K562 (cell line): ENCODE measurements at regions not wholly inside any gene's neighbourhood (a gene's known extent, or its start where the extent isn't known, plus 50 kb on each side); places are given as distances from the start of the nearest gene placed in this dataset.

Experiments used
- ATAC-seq: fragments of 200-7000 bp; cut with Tn5 transposase; 3 replicates; pipeline ENCODE4 v1.9.1; 2020; ENCODE audit warnings: moderate library complexity
- BruUV-seq: library from RNA; stranded (reverse); fragments of 400-500 nt; replicated peaks from 2 replicates; lab custom pipeline; 2021; lab: Mats Ljungman, UMichigan
- CTCF ChIA-PET: fragments of 300-600 bp; formaldehyde crosslinking; extraction: SDS; loops from one replicate; lab custom pipeline; 2021; ENCODE audit warnings: low intra/inter-chr PET ratio; lab: Yijun Ruan, JAX
- POLR2A ChIA-PET: fragments of 300-600, 350-650 bp; sonication (Branson Sonifier 250); formaldehyde crosslinking; extraction: SDS; loops from one replicate; lab custom pipeline; 2021; ENCODE audit warnings: antibody characterized with exemption, inconsistent platforms; lab: Yijun Ruan, JAX
- DNase-seq, 4 experiments: peaks; one replicate each; pipeline versions ENCODE4 v3.0.0 to v3.0.0-alpha.2; 2011 to 2018; ENCODE audit warnings: low spot score in 3 of 4, mixed read lengths in 3 of 4; ENCODE audit errors: extremely low read depth in 1 of 4
- FAIRE-seq: peaks from 2 replicates; lab custom pipeline; 2011; peaks lifted over from hg19 to GRCh38; lab: Jason Lieb, UNC
- H2AFZ ChIP-seq: 2 replicates; pipeline ENCODE4 v1.6.0; 2011; ENCODE audit warnings: low read depth, low read length, control low read depth, inconsistent platforms
- H3K27ac ChIP-seq: fragments of 200-600 bp; 3 replicates; pipeline ENCODE4 v1.8.0; 2011; ENCODE audit warnings: low read depth, mild to moderate bottlenecking, control low read depth, inconsistent platforms, low read length, moderate library complexity, mixed read lengths; ENCODE audit errors: extremely low read depth
- H3K27me3 ChIP-seq, 2 experiments: fragments of 300-600 bp in 1 of 2; 2 replicates in 1 of 2; 3 replicates in 1 of 2; pipeline versions ENCODE4 v1.6.0 to v1.8.0; 2011; ENCODE audit warnings: inconsistent platforms in 2 of 2, low read length in 2 of 2, mild to moderate bottlenecking in 1 of 2, mixed read lengths in 1 of 2, moderate library complexity in 1 of 2; ENCODE audit not compliant: control insufficient read depth in 2 of 2, insufficient read depth in 2 of 2
- H3K36me3 ChIP-seq: fragments of 300-600 bp; 3 replicates; pipeline ENCODE4 v1.8.0; 2011; ENCODE audit warnings: mild to moderate bottlenecking, low read length, inconsistent platforms; ENCODE audit not compliant: control insufficient read depth, insufficient read depth
- H3K4me1 ChIP-seq, 2 experiments: fragments of 200-600 bp in 1 of 2; replicated peaks in 1 of 2; 2 replicates in 1 of 2; 3 replicates in 1 of 2; pipeline versions ENCODE4 v1.5.1 to v1.8.0; 2011; ENCODE audit warnings: inconsistent platforms in 2 of 2, low read length in 2 of 2, mild to moderate bottlenecking in 1 of 2, mixed read lengths in 1 of 2, moderate library complexity in 1 of 2; ENCODE audit not compliant: control insufficient read depth in 2 of 2, insufficient read depth in 2 of 2
- H3K4me2 ChIP-seq: 2 replicates; pipeline ENCODE4 v1.6.1; 2011; ENCODE audit warnings: low read length, control low read depth, inconsistent platforms, mixed read lengths; ENCODE audit not compliant: insufficient read depth
- H3K4me3 ChIP-seq: fragments of 200-600 bp; sonication (generic), shearing (Covaris generic); 2 replicates; pipeline ENCODE4 v1.5.1; 2016; ENCODE audit warnings: control low read depth, inconsistent platforms
- H3K79me2 ChIP-seq: fragments of 200-600 bp; 3 replicates; pipeline ENCODE4 v1.8.0; 2011; ENCODE audit warnings: low read length, inconsistent platforms; ENCODE audit not compliant: control insufficient read depth, insufficient read depth
- H3K9ac ChIP-seq, 2 experiments: 2 replicates each; pipeline versions ENCODE4 v1.6.0 to v1.6.1; 2011; ENCODE audit warnings: low read depth in 2 of 2, low read length in 2 of 2, control low read depth in 1 of 2, inconsistent platforms in 1 of 2, mild to moderate bottlenecking in 1 of 2, mixed read lengths in 1 of 2; ENCODE audit not compliant: insufficient read depth in 1 of 2
- H3K9me1 ChIP-seq: one replicate; pipeline ENCODE4 v1.6.0; 2011; ENCODE audit warnings: inconsistent platforms, mild to moderate bottlenecking, low read length, moderate library complexity; ENCODE audit not compliant: control insufficient read depth, insufficient read depth
- H3K9me3 ChIP-seq: replicated peaks from 2 replicates; pipeline ENCODE4 v1.5.1; 2011; ENCODE audit warnings: low read depth, low read length, inconsistent platforms; ENCODE audit not compliant: control insufficient read depth, insufficient read depth
- H4K20me1 ChIP-seq: replicated peaks from 2 replicates; pipeline ENCODE4 v1.6.1; 2011; ENCODE audit warnings: low read length, inconsistent platforms, mixed read lengths; ENCODE audit not compliant: control insufficient read depth, insufficient read depth
- ARID4B ChIP-seq: sonication (generic); formaldehyde crosslinking; IDR thresholded peaks from 2 replicates; pipeline ENCODE4 v1.8.0; 2022; ENCODE audit warnings: mild to moderate bottlenecking, missing genetic modification reagents
- CXXC5 ChIP-seq: fragments of 250-450 bp; sonication (Bioruptor Pico); IDR thresholded peaks from 2 replicates; pipeline ENCODE4 v1.8.0; 2022; ENCODE audit warnings: inconsistent platforms, mild to moderate bottlenecking, moderate library complexity
- E2F5 ChIP-seq: sonication (generic); formaldehyde crosslinking; IDR thresholded peaks from 2 replicates; pipeline ENCODE4 v1.8.0; 2022; ENCODE audit warnings: mild to moderate bottlenecking, missing genetic modification reagents
- GATAD2A ChIP-seq: fragments of 450-650 bp; IDR thresholded peaks from 2 replicates; pipeline ENCODE4 v1.6.1; 2017
- MED1 ChIP-seq: sonication (generic); formaldehyde crosslinking; IDR thresholded peaks from 2 replicates; pipeline ENCODE4 v1.8.1; 2023; ENCODE audit warnings: missing genetic modification reagents, borderline replicate concordance
- SMARCA5 ChIP-seq: fragments of 450-650 bp; IDR thresholded peaks from 2 replicates; pipeline ENCODE4 v1.6.1; 2016
- ZNF121 ChIP-seq: sonication (generic); formaldehyde crosslinking; conservative IDR thresholded peaks from 2 replicates; pipeline ENCODE4 v1.8.0; 2022; ENCODE audit warnings: missing genetic modification reagents
- ZNF324 ChIP-seq: fragments of 250-450 bp; sonication (Bioruptor Pico); IDR thresholded peaks from 2 replicates; pipeline ENCODE4 v1.4.0; 2020; ENCODE audit warnings: mild to moderate bottlenecking
- in situ Hi-C: fragments of 300-500 bp; cut with MboI; formaldehyde crosslinking; loops from 4 replicates; pipeline ENCODE4 v1.15.0; 2018; ENCODE audit warnings: inconsistent platforms, mixed read lengths
- intact Hi-C: fragments of 100-400 bp; cut with micrococcal nuclease; formaldehyde crosslinking; loops from 2 replicates; pipeline ENCODE4 v1.14.2; 2022

GRCh38 chr2:12263730-12264129 is 453.0 kb upstream of the TRIB2 start:
- H3K4me3 ChIP-seq: no peak overlapping the region
- no peaks in the 10 kb centered on the region; a peak in 1 of 5 replicates for H3K4me1 ChIP-seq
- ATAC-seq (no peak), FAIRE-seq (no peak), DNase-seq (no peak)
- no peaks in the 10 kb centered on the region for H3K9me3 ChIP-seq
- CTCF ChIA-PET: no interaction called here
- no peak overlapping the region for H3K27ac ChIP-seq
- TF ChIP-seq GATAD2A (no peak), SMARCA5 (no peak), ZNF121 (CRISPR knock-in tag) (no peak), MED1 (CRISPR knock-in tag) (no peak), CXXC5 (no peak), E2F5 (CRISPR knock-in tag) (no peak), ZNF324 (no peak), ARID4B (CRISPR knock-in tag) (no peak)
- H2AFZ ChIP-seq: no peak overlapping the region
- POLR2A ChIA-PET: interaction anchor here (1.0 to 1.4 kb wide), 3 partner anchors 9 to 15 kb away, joined by 3 to 4 read pairs (median 3); no protein-coding TSS in a partner anchor
- no peak overlapping the region for H3K9ac ChIP-seq
- intact Hi-C loops: no loop called here
- in situ Hi-C loops: no loop called here
- BruUV-seq: no TSS peak
- H3K4me2 ChIP-seq: no peak overlapping the region
- H3K36me3 ChIP-seq: no peaks in the 10 kb centered on the region
- H3K9me1 ChIP-seq: no peaks in the 10 kb centered on the region
- H3K27me3 ChIP-seq: no peaks in the 10 kb centered on the region
- H4K20me1 ChIP-seq: no peaks in the 10 kb centered on the region
- no peaks in the 10 kb centered on the region for H3K79me2 ChIP-seq
